Cardiac septum (tissue), 1 donor: ENCODE measurements at regions not wholly inside any gene's neighbourhood (a gene's known extent, or its start where the extent isn't known, plus 50 kb on each side); places are given as distances from the start of the nearest gene placed in this dataset.

Experiments
- DNase-seq: peaks from one replicate; pipeline ENCODE4 v3.0.0-alpha.2; 2020; ENCODE audit warnings: low spot score
- intact Hi-C: fragments of 100-400 bp; cut with DNase I; formaldehyde crosslinking; loops from one replicate; pipeline ENCODE4 v1.14.0; 2022
- donor health status: DM: no; HTN: no; CAD: no.

DNA sequence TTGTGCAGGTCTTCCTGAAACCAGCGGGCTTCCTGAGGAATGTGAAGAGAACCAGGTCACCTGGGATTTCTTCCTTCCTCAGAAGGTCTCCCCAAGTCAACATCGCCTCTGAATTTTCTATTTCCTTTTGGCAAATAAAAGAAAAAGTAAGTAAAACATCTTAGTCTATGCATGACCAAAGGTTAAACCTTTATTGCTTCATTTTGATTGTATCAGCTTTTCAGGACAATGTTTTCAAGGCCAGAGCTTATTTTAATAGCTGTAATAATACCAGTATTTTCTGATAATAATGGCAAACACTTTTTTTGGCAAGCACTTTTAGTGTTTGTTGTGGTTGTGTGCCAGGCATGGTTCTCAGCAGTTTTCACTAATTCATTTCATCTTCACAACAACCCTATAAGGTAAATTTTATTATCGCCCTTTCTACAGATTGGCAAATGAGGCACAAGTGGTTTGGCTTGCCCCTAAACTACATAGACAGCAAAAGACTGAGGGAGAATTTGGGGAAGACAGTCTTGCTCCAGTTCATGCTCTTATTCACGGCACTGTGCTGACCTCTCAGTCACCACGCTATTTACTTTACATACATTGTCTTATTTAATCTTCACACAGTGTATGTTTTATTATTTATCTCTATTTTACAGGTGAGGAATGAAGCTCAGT is 110.4 kb downstream of the RPL22L1 start:
- DNase-seq = no peak
- intact Hi-C loops = no loop called here

DNA sequence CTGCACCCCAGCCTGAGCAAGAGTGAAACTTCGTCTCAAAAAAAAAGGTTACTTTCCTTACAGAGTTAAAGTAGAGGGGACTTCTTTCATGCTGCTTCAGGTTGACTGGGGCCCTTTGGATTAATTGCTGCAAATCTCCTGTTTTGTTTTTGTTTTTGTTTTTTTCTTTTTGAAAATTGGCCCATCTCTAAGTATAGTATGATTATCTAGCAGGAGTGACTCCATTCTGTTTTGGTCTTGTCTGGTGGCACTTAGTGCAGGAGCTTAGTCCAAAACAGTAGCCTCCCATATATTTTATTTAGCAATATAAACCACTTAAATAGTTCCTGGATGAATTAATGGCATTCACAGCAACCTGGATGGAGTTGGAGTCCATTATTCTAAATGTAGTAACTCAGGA is 113.0 kb downstream of the RPL22L1 start:
- intact Hi-C loops = no loop called here
- no peak for DNase-seq

DNA sequence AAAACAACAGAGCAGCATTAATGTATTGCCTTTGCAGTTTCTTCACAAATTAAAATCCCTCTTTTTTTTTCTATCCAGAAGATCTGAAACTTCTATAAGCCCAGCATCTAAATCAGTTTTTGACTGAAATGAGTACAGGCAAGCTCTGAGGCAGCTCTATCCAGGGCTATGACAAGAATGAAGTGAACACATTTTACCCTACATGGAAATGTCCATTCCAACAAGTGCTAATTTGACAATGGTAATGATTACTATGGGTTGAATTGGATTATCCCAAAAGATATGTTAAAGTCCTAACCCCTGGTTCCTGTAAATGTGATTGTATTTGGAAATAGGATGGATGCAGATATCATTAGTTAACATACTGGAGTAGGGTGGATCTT is 115.7 kb downstream of the RPL22L1 start:
- intact Hi-C loops = no loop called here
- DNase-seq = no peak

DNA sequence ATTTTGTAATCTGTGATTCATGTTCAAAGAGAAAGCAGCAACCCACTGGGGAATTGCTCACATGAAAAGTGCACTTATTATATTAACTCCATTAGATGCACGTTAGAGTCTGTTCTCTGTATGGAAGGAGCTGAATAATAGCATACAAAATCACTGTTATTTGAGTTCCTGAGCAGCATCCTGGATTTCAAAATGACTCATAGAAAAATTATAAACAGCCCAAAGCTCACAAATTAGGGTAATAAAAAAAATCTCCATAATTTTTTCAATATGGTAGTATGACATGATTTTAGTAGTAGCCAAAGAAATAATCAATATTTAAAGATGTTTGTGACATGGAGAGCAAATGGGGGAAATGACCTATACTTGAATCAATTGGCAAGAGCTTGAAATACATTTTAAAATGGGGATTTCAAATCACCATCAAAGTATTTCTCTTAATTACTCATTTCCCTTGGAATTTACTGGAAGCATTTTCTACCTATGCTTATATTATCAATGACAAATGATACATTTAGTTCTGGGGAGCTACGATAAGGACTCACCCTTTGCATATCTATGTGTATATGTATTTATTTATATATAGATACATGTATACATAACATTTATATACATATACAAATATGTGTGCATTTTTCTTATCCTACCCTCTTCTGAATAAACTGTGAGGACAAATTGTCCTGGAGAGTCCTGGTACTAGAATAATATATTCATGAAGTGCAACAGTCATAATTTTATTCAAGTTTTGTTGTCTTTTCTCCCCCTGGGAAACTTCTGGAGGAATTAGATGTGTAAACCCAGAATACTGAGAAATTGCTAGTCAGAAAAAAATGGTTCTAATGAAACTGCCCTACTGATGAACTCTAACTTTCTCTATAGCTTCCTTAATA is 116.3 kb downstream of the RPL22L1 start:
- intact Hi-C loops = no loop called here
- no peak for DNase-seq

GRCh38 chr3:170752571-170753155 is 117.3 kb downstream of the RPL22L1 start:
- intact Hi-C loops = no loop called here
- no peak for DNase-seq

GRCh38 chr3:170751899-170752293 is 118.1 kb downstream of the RPL22L1 start:
- intact Hi-C loops = no loop called here
- no peak for DNase-seq

GRCh38 chr3:170751083-170751898 is 118.7 kb downstream of the RPL22L1 start:
- no peak for DNase-seq
- intact Hi-C loops = no loop called here

GRCh38 chr3:170750478-170750830 is 119.5 kb downstream of the RPL22L1 start:
- intact Hi-C loops = no loop called here
- DNase-seq = no peak

- no peak for DNase-seq
- intact Hi-C loops = no loop called here
Measured at GRCh38 chr3:170749765-170750477, 120.1 kb downstream of the RPL22L1 start.

- intact Hi-C loops = no loop called here
- no peak for DNase-seq
Measured at GRCh38 chr3:170749185-170749584, 120.8 kb downstream of the RPL22L1 start.

GRCh38 chr3:170746175-170746942 is 123.6 kb downstream of the RPL22L1 start:
- intact Hi-C loops = no loop called here
- DNase-seq = no peak

- intact Hi-C loops = no loop called here
- no peak for DNase-seq
Measured at GRCh38 chr3:170745211-170745718, 124.7 kb downstream of the RPL22L1 start.

- intact Hi-C loops = no loop called here
- no peak for DNase-seq
Measured at GRCh38 chr3:170741756-170742529, 128.1 kb downstream of the RPL22L1 start.

- intact Hi-C loops = no loop called here
Measured at GRCh38 chr3:170740726-170741591, 129.0 kb downstream of the RPL22L1 start.

DNA sequence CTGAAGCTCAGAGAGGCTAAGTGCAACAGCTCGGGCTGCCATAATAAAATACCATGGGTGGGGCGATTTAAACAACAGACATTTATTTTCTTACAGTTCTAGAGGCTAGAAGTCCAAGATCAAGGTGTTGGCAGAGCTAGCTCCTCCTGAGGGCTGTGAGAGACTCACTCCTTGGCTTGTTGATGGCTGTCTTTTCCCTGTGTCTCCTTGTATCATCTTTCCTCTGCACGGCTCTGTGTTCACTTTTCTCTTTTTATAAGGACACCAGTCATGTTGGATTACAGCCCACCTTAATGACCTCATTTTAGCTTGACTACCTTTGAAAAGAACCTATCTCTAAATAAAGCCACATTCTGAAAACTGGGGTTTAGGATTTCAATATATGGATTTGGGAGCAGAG is 129.7 kb downstream of the RPL22L1 start:
- DNase-seq = no peak
- intact Hi-C loops = no loop called here

More at GRCh38 chr3:170740726-170741591, 129.0 kb downstream of the RPL22L1 start:
- DNase-seq = no peak

DNA sequence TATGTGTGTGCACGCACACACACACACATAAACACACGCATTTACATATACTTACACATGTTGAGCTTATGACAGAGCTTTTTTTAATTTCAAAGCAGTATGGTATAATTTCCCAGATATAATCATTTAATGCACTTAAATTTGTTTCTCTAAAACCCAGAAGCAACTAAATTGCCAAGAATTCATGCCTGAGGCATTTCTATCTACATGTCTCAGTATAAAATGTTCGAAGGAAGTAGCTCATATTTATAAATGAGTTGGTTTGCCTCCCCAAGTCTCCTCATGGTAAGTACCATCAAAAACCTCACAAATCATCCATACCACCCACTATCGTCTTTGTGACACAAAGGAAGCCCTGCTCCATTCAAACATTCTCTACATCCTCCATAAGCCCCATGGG is 130.6 kb downstream of the RPL22L1 start:
- DNase-seq = no peak
- intact Hi-C loops = no loop called here

GRCh38 chr3:170738766-170739165 is 131.2 kb downstream of the RPL22L1 start:
- no peak for DNase-seq
- intact Hi-C loops = no loop called here
